ENCODE measurements at regions not wholly inside any gene's neighbourhood (a gene's known extent, or its start where the extent isn't known, plus 50 kb on each side); places are given as distances from the start of the nearest gene placed in this dataset.
"Not testable (repeated sequence)": the region's sequence is repeated elsewhere in the genome, so short reads cannot be mapped to it uniquely, and the experiment has no call there.

DNA sequence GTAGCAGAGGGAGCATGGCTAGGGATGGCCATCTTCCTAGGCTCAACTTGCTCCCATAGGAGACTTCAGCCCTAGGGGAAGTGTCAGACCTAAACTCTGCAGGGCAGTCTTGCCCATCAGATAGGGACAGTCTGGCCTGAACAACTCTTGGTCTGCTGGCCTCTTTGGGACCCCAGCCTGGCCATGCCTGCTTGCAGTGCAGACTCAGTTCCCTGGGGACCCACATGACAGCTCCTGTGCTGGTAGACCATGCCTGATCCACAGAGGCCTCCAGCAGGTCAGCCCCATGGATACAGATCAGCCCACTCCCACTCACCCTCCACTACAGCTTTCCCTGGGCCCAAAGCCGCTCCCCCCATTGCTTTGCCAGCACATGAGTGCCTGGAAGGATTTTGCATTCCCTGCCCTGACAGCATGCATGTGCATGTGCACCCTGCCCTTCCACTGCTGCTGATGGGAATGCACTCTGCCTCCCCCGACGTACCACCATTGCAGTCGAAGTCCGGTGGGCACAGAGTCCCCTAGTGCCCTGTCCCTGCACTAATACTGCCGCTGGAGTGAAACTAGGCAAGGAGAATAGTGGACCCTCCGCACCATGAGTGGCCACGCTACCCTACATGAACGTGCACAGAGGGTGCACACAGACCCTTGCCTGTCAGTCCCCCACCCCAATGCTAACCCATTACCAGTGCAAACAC is 841.4 kb downstream of the FSCB start:
- DNase-seq (ENCODE audit: low read depth in 2 of 2) = no peak
- TF ChIP-seq, protein P1, sequence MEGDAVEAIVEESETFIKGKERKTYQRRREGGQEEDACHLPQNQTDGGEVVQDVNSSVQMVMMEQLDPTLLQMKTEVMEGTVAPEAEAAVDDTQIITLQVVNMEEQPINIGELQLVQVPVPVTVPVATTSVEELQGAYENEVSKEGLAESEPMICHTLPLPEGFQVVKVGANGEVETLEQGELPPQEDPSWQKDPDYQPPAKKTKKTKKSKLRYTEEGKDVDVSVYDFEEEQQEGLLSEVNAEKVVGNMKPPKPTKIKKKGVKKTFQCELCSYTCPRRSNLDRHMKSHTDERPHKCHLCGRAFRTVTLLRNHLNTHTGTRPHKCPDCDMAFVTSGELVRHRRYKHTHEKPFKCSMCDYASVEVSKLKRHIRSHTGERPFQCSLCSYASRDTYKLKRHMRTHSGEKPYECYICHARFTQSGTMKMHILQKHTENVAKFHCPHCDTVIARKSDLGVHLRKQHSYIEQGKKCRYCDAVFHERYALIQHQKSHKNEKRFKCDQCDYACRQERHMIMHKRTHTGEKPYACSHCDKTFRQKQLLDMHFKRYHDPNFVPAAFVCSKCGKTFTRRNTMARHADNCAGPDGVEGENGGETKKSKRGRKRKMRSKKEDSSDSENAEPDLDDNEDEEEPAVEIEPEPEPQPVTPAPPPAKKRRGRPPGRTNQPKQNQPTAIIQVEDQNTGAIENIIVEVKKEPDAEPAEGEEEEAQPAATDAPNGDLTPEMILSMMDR (IDR thresholded peaks at IDR 0.05; ENCODE audit: low read depth, low read length) = no peak

DNA sequence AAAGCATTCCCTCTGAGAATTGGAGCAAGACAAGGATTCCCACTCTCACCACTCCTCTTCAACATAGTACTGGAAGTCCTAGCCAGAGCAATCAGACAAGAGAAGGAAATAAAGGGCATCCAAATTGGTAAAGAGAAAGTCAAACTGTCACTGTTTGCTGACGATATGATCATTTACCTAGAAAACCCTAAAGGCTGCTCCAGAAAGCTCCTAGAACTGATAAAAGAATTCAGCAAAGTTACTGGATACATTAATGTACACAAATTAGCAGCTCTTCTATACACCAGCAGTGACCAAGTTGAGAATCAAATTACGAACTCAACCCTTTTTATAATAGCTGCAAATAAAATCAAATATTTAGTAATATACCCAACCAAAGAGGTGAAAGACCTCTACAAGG is 851.9 kb downstream of the FSCB start:
- not testable (repeated sequence) for H3K4me3 ChIP-seq (replicated peaks in 1 of 2; ENCODE audit: low read depth in 2 of 2, low read length in 2 of 2); DNase-seq (ENCODE audit: low read depth in 2 of 2)

More for the DNA sequence above, 841.4 kb downstream of the FSCB start:
- no peak overlapping the region for H3K4me3 ChIP-seq (replicated peaks in 1 of 2; ENCODE audit: low read depth in 2 of 2, low read length in 2 of 2)

DNA sequence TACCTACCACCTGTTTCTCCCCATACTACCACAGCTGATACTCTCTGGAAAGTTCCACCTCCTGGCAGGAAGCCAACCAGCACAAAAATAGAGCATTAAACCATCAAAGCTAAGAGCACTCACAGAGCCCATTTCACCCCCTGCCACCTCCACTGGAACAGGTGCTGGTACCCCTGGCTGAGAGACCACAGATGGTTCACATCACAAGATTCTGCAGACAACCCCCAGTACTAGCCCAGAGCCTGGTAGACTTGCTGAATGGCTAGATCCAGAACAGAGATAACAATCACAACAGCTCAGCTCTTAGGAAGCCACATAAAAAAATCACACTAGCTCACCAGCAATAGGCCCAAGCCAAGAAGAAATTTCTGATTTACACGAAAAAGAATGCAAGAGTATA is 855.2 kb downstream of the FSCB start:
- no peak overlapping the region for H3K4me3 ChIP-seq (replicated peaks in 1 of 2; ENCODE audit: low read depth in 2 of 2, low read length in 2 of 2)
- TF ChIP-seq, protein P1 (IDR thresholded peaks at IDR 0.05; ENCODE audit: low read depth, low read length) = no peak
- no peak for DNase-seq (ENCODE audit: low read depth in 2 of 2)

DNA sequence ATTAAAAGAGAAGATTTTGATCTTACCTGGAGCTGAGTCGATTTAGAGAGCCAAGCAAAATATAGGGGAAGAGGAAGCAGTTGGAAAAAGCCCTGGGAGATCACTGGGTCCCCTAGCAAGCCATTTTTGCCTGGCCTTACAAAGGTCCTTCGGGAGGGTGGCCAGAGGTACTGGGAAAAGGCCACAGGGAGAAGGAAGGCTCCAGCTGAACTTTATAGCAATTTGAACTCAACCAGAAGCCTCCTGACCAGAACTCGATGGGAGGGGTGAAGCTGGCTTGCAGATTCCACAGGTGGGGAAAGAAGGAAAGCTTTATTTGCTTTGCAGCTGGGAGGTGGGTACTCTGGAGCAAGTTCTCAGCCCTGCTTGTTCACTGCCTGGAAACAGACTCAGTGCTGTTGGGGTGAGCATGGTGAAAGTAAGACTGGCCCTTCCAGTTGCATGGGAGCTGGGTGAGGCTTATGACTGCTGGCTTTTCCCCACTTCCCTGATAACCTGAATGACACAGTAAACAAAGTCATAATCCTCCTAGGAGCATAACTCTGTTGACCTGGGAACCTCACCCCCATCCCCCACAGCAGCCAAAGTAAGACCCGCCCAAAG is 855.8 kb downstream of the FSCB start:
- TF ChIP-seq, protein P1 (IDR thresholded peaks at IDR 0.05; ENCODE audit: low read depth, low read length) = no peak
- no peak for DNase-seq (ENCODE audit: low read depth in 2 of 2)
- no peak overlapping the region for H3K4me3 ChIP-seq (replicated peaks in 1 of 2; ENCODE audit: low read depth in 2 of 2, low read length in 2 of 2)

DNA sequence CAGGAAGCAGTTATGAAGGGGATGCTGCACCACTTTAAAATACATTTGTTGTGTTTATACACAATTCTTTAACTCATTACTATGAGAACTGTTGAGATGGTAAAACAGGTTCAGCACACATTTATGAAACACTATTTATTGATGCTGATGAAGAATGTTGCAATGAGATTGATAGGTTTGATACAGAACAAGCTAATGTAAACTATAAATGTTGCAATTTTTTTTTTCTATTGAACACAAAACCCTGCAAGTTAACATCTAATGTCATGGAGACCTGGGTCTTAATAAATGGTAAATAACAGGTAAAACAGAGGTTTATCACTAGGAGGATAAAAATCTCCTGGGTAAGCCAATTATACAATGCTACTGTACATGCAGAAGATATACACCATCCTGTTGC is 857.6 kb downstream of the FSCB start:
- DNase-seq (ENCODE audit: low read depth in 2 of 2) = no peak
- TF ChIP-seq, protein P1 (IDR thresholded peaks at IDR 0.05; ENCODE audit: low read depth, low read length) = no peak
- H3K4me3 ChIP-seq (replicated peaks in 1 of 2; ENCODE audit: low read depth in 2 of 2, low read length in 2 of 2) = no peak overlapping the region

DNA sequence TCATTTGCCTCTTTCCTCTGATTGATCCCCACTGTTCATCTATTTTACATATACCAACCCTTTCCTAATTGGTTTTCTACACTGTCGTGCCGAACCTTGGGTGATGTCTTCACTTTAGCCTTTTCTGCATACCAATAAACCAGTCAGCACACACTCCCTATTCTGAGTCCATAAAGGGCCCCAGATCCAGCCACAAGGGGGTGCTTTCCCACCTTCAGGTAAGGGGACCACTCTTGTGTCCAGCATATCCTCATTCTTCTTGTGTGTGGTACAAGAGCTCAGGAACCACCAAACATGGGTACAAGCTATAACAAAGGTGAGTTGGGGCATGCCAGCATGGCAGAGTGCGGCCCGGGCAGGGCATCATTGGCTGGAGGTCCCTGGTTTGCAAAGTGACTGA is 859.8 kb downstream of the FSCB start:
- TF ChIP-seq, protein P1 (IDR thresholded peaks at IDR 0.05; ENCODE audit: low read depth, low read length) = no peak
- H3K4me3 ChIP-seq (replicated peaks in 1 of 2; ENCODE audit: low read depth in 2 of 2, low read length in 2 of 2) = no peak overlapping the region
- peak in 1 of 2 donors; percentile 3 for DNase-seq (ENCODE audit: low read depth in 2 of 2)

DNA sequence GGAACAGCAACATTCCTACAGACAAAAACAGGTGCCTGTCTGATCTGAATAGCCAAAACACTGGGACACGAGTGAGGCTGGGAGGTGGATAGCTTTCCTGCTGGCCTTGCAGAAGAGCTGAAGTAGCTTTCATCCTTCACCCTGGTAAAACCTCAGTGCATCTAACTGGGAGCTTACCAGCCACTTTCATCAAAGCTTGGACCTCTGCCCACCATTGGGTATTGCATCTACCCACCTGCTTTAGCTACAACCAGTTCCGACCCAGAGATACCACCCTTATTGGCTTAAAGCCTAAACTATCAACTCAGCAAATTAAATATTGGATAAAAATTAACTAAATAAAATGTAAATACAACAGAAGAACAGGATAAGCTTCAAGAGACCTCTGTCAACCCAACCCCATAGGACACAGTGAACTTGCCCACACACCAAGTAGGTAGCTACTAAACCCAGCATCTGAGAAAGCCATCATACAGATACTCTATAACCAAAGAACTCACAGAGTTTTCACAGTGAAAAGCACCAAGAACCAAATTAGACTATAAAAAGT is 866.3 kb downstream of the FSCB start:
- TF ChIP-seq, protein P1 (IDR thresholded peaks at IDR 0.05; ENCODE audit: low read depth, low read length) = no peak
- DNase-seq (ENCODE audit: low read depth in 2 of 2) = no peak
- H3K4me3 ChIP-seq (replicated peaks in 1 of 2; ENCODE audit: low read depth in 2 of 2, low read length in 2 of 2) = no peak overlapping the region
